Progenitor cell of endocrine pancreas (in vitro differentiated cells): ENCODE measurements at regions not wholly inside any gene's neighbourhood (a gene's known extent, or its start where the extent isn't known, plus 50 kb on each side); places are given as distances from the start of the nearest gene placed in this dataset.

Experiments used
- DNase-seq: peaks from one replicate; pipeline ENCODE4 v3.0.0; 2021; ENCODE audit warnings: low spot score; ENCODE audit not compliant: unreplicated experiment
- H3K27ac Mint-ChIP-seq: 2 replicates; pipeline ENCODE4 v1.8.0; 2021; ENCODE audit warnings: mild to moderate bottlenecking, moderate library complexity, mixed read lengths
- H3K27me3 Mint-ChIP-seq: 2 replicates; pipeline ENCODE4 v1.8.0; 2021; ENCODE audit warnings: mixed read lengths
- H3K36me3 Mint-ChIP-seq: 2 replicates; pipeline ENCODE4 v1.8.0; 2022; ENCODE audit warnings: mixed read lengths; ENCODE audit not compliant: insufficient read depth
- H3K4me1 Mint-ChIP-seq: 2 replicates; pipeline ENCODE4 v1.8.0; 2021; ENCODE audit warnings: low read depth, mixed read lengths
- H3K4me3 Mint-ChIP-seq: 2 replicates; pipeline ENCODE4 v1.8.0; 2021; ENCODE audit warnings: low read depth, mild to moderate bottlenecking, moderate library complexity, mixed read lengths
- H3K9me3 Mint-ChIP-seq: 2 replicates; pipeline ENCODE4 v1.8.0; 2021; ENCODE audit warnings: low read depth, mixed read lengths
- TF ChIP-seq, protein P1 (sequence below): fragments of 200-600 bp; sonication (generic); IDR thresholded peaks from one replicate; pipeline ENCODE4 v1.5.0; 2021; ENCODE audit warnings: antibody characterized with exemption, mild to moderate bottlenecking; ENCODE audit not compliant: unreplicated experiment

GRCh38 chr13:103671547-103671946 lies 605.3 kb upstream of the SLC10A2 start:
- Mint-ChIP-seq H3K36me3 (no peaks in the 10 kb centered on the region), H3K4me1 (no peaks in the 10 kb centered on the region), H3K4me3 (no peak overlapping the region), H3K9me3 (no peaks in the 10 kb centered on the region), H3K27ac (no peak overlapping the region), H3K27me3 (no peaks in the 10 kb centered on the region)
- TF ChIP-seq, protein P1, sequence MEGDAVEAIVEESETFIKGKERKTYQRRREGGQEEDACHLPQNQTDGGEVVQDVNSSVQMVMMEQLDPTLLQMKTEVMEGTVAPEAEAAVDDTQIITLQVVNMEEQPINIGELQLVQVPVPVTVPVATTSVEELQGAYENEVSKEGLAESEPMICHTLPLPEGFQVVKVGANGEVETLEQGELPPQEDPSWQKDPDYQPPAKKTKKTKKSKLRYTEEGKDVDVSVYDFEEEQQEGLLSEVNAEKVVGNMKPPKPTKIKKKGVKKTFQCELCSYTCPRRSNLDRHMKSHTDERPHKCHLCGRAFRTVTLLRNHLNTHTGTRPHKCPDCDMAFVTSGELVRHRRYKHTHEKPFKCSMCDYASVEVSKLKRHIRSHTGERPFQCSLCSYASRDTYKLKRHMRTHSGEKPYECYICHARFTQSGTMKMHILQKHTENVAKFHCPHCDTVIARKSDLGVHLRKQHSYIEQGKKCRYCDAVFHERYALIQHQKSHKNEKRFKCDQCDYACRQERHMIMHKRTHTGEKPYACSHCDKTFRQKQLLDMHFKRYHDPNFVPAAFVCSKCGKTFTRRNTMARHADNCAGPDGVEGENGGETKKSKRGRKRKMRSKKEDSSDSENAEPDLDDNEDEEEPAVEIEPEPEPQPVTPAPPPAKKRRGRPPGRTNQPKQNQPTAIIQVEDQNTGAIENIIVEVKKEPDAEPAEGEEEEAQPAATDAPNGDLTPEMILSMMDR: no peak
- no peak for DNase-seq

DNA sequence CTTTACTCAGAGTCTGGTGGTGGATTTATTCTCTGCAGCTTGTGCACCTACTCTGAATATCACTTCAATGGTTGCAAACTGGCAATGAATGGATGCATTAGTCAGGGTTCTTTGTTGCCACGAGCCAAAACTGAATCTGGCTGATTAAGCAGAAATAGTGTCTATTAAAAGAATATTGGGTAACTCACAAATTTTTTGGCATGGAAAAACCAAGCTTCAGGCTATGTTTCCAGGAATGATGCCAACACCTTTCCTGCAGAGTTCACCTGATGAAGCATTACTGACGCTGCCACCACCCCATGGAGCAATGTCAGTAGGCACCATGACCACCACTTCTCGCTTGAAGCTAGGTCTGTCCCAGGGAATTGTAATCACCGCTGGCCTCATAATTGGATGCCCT lies 597.8 kb upstream of the SLC10A2 start:
- Mint-ChIP-seq H3K36me3 (no peaks in the 10 kb centered on the region), H3K27ac (no peak overlapping the region), H3K4me3 (no peak overlapping the region), H3K27me3 (no peaks in the 10 kb centered on the region), H3K9me3 (peaks cover 11% of the 10 kb centered on the region), H3K4me1 (no peaks in the 10 kb centered on the region)
- DNase-seq: no peak
- TF ChIP-seq, protein P1: no peak

- no peaks in the 10 kb centered on the region for H3K36me3 Mint-ChIP-seq
- H3K27ac Mint-ChIP-seq: no peak overlapping the region
- H3K4me3 Mint-ChIP-seq: no peak overlapping the region
- H3K27me3 Mint-ChIP-seq: no peaks in the 10 kb centered on the region
- H3K9me3 Mint-ChIP-seq: peaks cover 3% of the 10 kb centered on the region
- TF ChIP-seq, protein P1: no peak
- H3K4me1 Mint-ChIP-seq: no peaks in the 10 kb centered on the region
- DNase-seq: no peak
Measured at GRCh38 chr13:103656311-103656710, 590.1 kb upstream of the SLC10A2 start.

DNA sequence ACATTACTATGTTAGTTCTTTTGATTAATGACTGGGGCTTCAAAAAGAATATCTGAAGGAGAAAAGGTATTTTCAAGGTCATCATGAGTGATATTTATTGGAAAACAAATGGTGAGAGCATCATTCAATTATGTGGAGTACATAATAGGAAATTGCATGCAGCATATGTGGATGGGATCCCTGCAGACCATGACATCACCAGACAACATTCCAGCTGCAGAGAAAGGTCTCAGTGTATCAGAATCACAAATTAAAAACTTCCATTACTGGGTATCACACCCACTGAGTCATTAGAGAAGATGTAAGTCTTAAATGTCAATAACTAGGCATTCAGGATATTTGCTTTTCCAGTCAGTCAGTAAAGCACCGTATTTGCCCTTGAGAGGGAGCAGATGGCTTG lies 574.4 kb upstream of the SLC10A2 start:
- Mint-ChIP-seq H3K36me3 (no peaks in the 10 kb centered on the region), H3K27ac (no peak overlapping the region), H3K4me1 (peaks cover 5% of the 10 kb centered on the region), H3K9me3 (peaks cover 4% of the 10 kb centered on the region), H3K4me3 (no peak overlapping the region), H3K27me3 (no peaks in the 10 kb centered on the region)
- DNase-seq: no peak
- TF ChIP-seq, protein P1: no peak

DNA sequence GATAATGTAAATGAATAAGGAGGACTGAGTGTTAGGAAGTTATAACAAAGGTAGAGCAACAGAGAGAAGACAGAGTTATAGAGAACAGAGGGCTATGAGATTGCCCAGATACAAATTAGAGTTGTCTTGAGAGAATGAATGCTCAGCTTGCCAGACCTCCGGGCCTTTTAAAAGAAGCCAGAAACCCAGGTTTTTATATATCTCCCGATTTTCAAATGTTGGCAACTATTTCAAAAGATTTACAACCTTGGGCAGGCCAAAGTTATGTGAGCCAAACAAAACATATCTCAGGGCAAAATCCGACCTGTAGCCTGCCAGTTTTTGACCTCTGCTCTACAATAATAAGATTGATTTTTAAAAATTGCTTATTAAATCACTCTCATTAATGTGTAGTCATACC lies 573.1 kb upstream of the SLC10A2 start:
- no peak for DNase-seq

More for the DNA sequence above, 573.1 kb upstream of the SLC10A2 start:
- Mint-ChIP-seq H3K9me3 (peaks cover 4% of the 10 kb centered on the region), H3K27ac (no peak overlapping the region), H3K4me3 (no peak overlapping the region), H3K4me1 (peaks cover 5% of the 10 kb centered on the region), H3K36me3 (no peaks in the 10 kb centered on the region), H3K27me3 (no peaks in the 10 kb centered on the region)
- TF ChIP-seq, protein P1: no peak
